Astrocyte (in vitro differentiated cells and primary cell): ENCODE measurements at regions not wholly inside any gene's neighbourhood (a gene's known extent, or its start where the extent isn't known, plus 50 kb on each side); places are given as distances from the start of the nearest gene placed in this dataset.

Source experiments
- CTCF ChIP-seq: IDR thresholded peaks from 2 replicates; pipeline ENCODE4 v1.5.1; 2011; ENCODE audit warnings: low read depth, mild to moderate bottlenecking, inconsistent platforms, low read length, moderate library complexity; ENCODE audit not compliant: insufficient read depth
- EZH2 ChIP-seq: IDR thresholded peaks from 2 replicates; pipeline ENCODE4 v1.6.1; 2012; ENCODE audit warnings: mild to moderate bottlenecking, low read length, inconsistent platforms; ENCODE audit not compliant: insufficient read depth

DNA sequence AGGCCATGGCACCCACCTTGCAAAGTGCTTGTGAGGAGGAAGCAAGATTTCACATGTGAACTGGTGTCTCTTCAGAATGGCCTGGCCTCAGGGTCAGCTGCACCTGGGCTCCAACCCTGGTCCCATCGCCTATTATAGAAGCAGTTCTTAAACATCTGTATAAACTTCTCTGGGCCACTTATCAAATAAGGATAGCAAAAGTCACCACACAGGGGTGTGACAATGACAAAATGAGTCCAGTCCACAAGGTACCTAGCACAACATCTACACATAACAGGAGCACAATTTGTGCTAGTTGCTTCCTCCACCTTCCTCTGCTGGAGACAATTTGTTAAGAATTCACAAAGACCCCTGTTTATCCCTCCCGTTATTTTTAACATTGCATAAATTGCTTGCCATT is 340.6 kb upstream of the ZMIZ1 start:
- TF ChIP-seq CTCF (no peak), EZH2 (no peak)
